ENCODE measurements at regions not wholly inside any gene's neighbourhood (a gene's known extent, or its start where the extent isn't known, plus 50 kb on each side); places are given as distances from the start of the nearest gene placed in this dataset.

- Histone ChIP-seq H3K9me2 (ENCODE audit: insufficient read depth, low read length) (no peaks in the 10 kb centered on the region), H2AFZ (ENCODE audit: low read depth, low read length) (no peak overlapping the region), H3K27me3 (ENCODE audit: insufficient read depth, low read depth, low read length) (no peaks in the 10 kb centered on the region), H3K9ac (ENCODE audit: low read length) (no peak overlapping the region), H3K4me3 (ENCODE audit: low read length) (no peak overlapping the region), H3K79me2 (replicated peaks; ENCODE audit: insufficient read depth, low read length) (no peaks in the 10 kb centered on the region), H3F3A (ENCODE audit: insufficient read depth, low read length, poor library complexity, severe bottlenecking) (no peaks in the 10 kb centered on the region), H3K9me3 (ENCODE audit: low read length) (no peaks in the 10 kb centered on the region), H4K20me1 (ENCODE audit: insufficient read depth) (no peaks in the 10 kb centered on the region), H3K4me2 (ENCODE audit: low read length) (no peak overlapping the region), H3K27ac (ENCODE audit: low read length) (no peak overlapping the region), H3K36me3 (ENCODE audit: insufficient read depth, low read length) (no peaks in the 10 kb centered on the region)
- TF ChIP-seq SMC3 (conservative IDR thresholded peaks at IDR 0.05; ENCODE audit: poor library complexity), result no peak
- no peak for TF ChIP-seq CTCF (IDR thresholded peaks at IDR 0.05; ENCODE audit: poor library complexity, severe bottlenecking)
- TF ChIP-seq REST (IDR thresholded peaks at IDR 0.05; ENCODE audit: borderline replicate concordance), result no peak
- no peak for TF ChIP-seq EZH2 (IDR thresholded peaks at IDR 0.05; ENCODE audit: borderline replicate concordance, insufficient read depth, low read length, poor library complexity, severe bottlenecking)
- no peak for TF ChIP-seq TAF1 (IDR thresholded peaks at IDR 0.05; ENCODE audit: low read depth)
- TF ChIP-seq MXI1 (conservative IDR thresholded peaks at IDR 0.05; ENCODE audit: poor library complexity, severe bottlenecking), result no peak
- no peak for TF ChIP-seq RAD21 (conservative IDR thresholded peaks at IDR 0.05)
These were observed 868.4 kb downstream of the DIPK2A start for GRCh38 chr3:144839991-144840390.

DNA sequence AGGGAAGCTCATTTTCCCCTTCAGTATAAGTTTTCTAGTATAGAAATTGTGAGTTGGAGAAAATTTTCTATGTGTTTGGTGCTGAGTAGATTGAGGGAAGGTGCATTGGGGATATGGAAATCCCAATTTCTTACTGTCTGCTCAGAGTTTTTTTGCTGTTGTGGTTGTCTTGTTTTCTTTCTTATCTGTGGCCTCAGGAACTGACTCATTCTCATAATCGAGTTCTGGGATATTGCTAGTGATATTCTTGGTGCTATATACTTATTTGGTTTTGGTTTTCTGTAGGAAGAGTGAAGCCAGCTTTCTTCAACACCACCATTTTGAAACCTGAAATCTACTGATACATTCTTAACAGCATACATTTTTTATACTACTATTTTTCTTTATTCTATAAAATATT is 869.2 kb downstream of the DIPK2A start:
- no peaks in the 10 kb centered on the region for H3K36me3 ChIP-seq (ENCODE audit: insufficient read depth, low read length)
- H3K4me3 ChIP-seq (ENCODE audit: low read length), result no peak overlapping the region
- no peak for TF ChIP-seq TAF1 (IDR thresholded peaks at IDR 0.05; ENCODE audit: low read depth)
- TF ChIP-seq MXI1 (conservative IDR thresholded peaks at IDR 0.05; ENCODE audit: poor library complexity, severe bottlenecking), result no peak
- no peak for TF ChIP-seq EZH2 (IDR thresholded peaks at IDR 0.05; ENCODE audit: borderline replicate concordance, insufficient read depth, low read length, poor library complexity, severe bottlenecking)
- TF ChIP-seq RAD21 (conservative IDR thresholded peaks at IDR 0.05), result no peak
- no peak for TF ChIP-seq REST (IDR thresholded peaks at IDR 0.05; ENCODE audit: borderline replicate concordance)
- TF ChIP-seq EP300 (conservative IDR thresholded peaks at IDR 0.05; ENCODE audit: poor library complexity, severe bottlenecking), result no peak
- TF ChIP-seq CTCF (IDR thresholded peaks at IDR 0.05; ENCODE audit: poor library complexity, severe bottlenecking), result no peak
- no peak for TF ChIP-seq SMC3 (conservative IDR thresholded peaks at IDR 0.05; ENCODE audit: poor library complexity)
- no peaks in the 10 kb centered on the region for H3K79me2 ChIP-seq (replicated peaks; ENCODE audit: insufficient read depth, low read length)
- H3K9ac ChIP-seq (ENCODE audit: low read length), result no peak overlapping the region
- no peaks in the 10 kb centered on the region for H3F3A ChIP-seq (ENCODE audit: insufficient read depth, low read length, poor library complexity, severe bottlenecking)
- no peak overlapping the region for H2AFZ ChIP-seq (ENCODE audit: low read depth, low read length)
- no peak overlapping the region for H3K4me2 ChIP-seq (ENCODE audit: low read length)
- no peaks in the 10 kb centered on the region for H3K9me2 ChIP-seq (ENCODE audit: insufficient read depth, low read length)
- no peaks in the 10 kb centered on the region for H3K9me3 ChIP-seq (ENCODE audit: low read length)
- H3K27ac ChIP-seq (ENCODE audit: low read length), result no peak overlapping the region
- no peaks in the 10 kb centered on the region for H4K20me1 ChIP-seq (ENCODE audit: insufficient read depth)
- no peaks in the 10 kb centered on the region for H3K27me3 ChIP-seq (ENCODE audit: insufficient read depth, low read depth, low read length)
